Activated CD4-positive, alpha-beta T cell treated with anti-CD3 and anti-CD28 coated beads, Interleukin-2, amount 10 ng/mL, durations not matched to agents 7 days and 5 days (primary cell): ENCODE measurements at regions not wholly inside any gene's neighbourhood (a gene's known extent, or its start where the extent isn't known, plus 50 kb on each side); places are given as distances from the start of the nearest gene placed in this dataset.

Source experiments
- CTCF ChIA-PET: fragments of 350-600 bp; sonication (Branson Sonifier 250); formaldehyde crosslinking; loops from one replicate; lab custom pipeline; 2021; ENCODE audit warnings: antibody characterized with exemption; lab: Charles Lee
- POLR2A ChIA-PET: fragments of 350-600 bp; sonication (Branson Sonifier 250); formaldehyde crosslinking; loops from one replicate; lab custom pipeline; 2021; ENCODE audit warnings: antibody characterized with exemption; lab: Charles Lee
- DNase-seq: peaks from one replicate; pipeline ENCODE4 v3.0.0-alpha.2; 2020
- H3K27ac Mint-ChIP-seq: one replicate; pipeline ENCODE4 v1.8.0; 2021; ENCODE audit warnings: mild to moderate bottlenecking, moderate library complexity, mixed read lengths
- H3K27me3 Mint-ChIP-seq: one replicate; pipeline ENCODE4 v1.8.0; 2021; ENCODE audit warnings: mixed read lengths
- H3K36me3 Mint-ChIP-seq: one replicate; pipeline ENCODE4 v1.8.0; 2021; ENCODE audit warnings: low read depth, mixed read lengths
- H3K4me1 Mint-ChIP-seq: one replicate; pipeline ENCODE4 v1.8.0; 2021; ENCODE audit warnings: mixed read lengths
- H3K4me3 Mint-ChIP-seq: one replicate; pipeline ENCODE4 v1.8.0; 2021; ENCODE audit warnings: mild to moderate bottlenecking, moderate library complexity, mixed read lengths
- H3K9me3 Mint-ChIP-seq: one replicate; pipeline ENCODE4 v1.8.0; 2021; ENCODE audit warnings: mixed read lengths

- ChIA-PET POLR2A (no interaction called here), CTCF (no interaction called here)
- Mint-ChIP-seq H3K9me3 (no peaks in the 10 kb centered on the region), H3K36me3 (no peaks in the 10 kb centered on the region), H3K4me3 (no peak overlapping the region), H3K27ac (no peak overlapping the region), H3K4me1 (no peaks in the 10 kb centered on the region), H3K27me3 (peaks cover 4% of the 10 kb centered on the region)
- DNase-seq = no peak
These were observed 168.4 kb downstream of the TTC32 start for GRCh38 chr2:19733390-19733789.

- Mint-ChIP-seq H3K36me3 (no peaks in the 10 kb centered on the region), H3K27ac (no peak overlapping the region), H3K27me3 (peaks cover 3% of the 10 kb centered on the region), H3K4me3 (no peak overlapping the region), H3K9me3 (no peaks in the 10 kb centered on the region), H3K4me1 (no peaks in the 10 kb centered on the region)
- ChIA-PET POLR2A (no interaction called here), CTCF (no interaction called here)
- DNase-seq = no peak
These were observed 169.5 kb downstream of the TTC32 start for GRCh38 chr2:19732255-19732654.

- peaks cover 3% of the 10 kb centered on the region for H3K27me3 Mint-ChIP-seq
- DNase-seq = no peak
- no peaks in the 10 kb centered on the region for H3K9me3 Mint-ChIP-seq
- no peak overlapping the region for H3K27ac Mint-ChIP-seq
- ChIA-PET POLR2A (no interaction called here), CTCF (no interaction called here)
- H3K36me3 Mint-ChIP-seq = no peaks in the 10 kb centered on the region
- no peak overlapping the region for H3K4me3 Mint-ChIP-seq
- H3K4me1 Mint-ChIP-seq = no peaks in the 10 kb centered on the region
These were observed 170.3 kb downstream of the TTC32 start for GRCh38 chr2:19731515-19731914.

GRCh38 chr2:19731037-19731436 lies 170.7 kb downstream of the TTC32 start:
- no peaks in the 10 kb centered on the region for H3K9me3 Mint-ChIP-seq
- POLR2A ChIA-PET = no interaction called here
- H3K36me3 Mint-ChIP-seq = no peaks in the 10 kb centered on the region

GRCh38 chr2:19728125-19728524 lies 173.7 kb downstream of the TTC32 start:
- H3K9me3 Mint-ChIP-seq = no peaks in the 10 kb centered on the region
- ChIA-PET POLR2A (no interaction called here), CTCF (no interaction called here)
- no peaks in the 10 kb centered on the region for H3K4me1 Mint-ChIP-seq
- H3K36me3 Mint-ChIP-seq = no peaks in the 10 kb centered on the region
- no peak for DNase-seq
- no peak overlapping the region for H3K4me3 Mint-ChIP-seq
- H3K27me3 Mint-ChIP-seq = peaks cover 3% of the 10 kb centered on the region
- no peak overlapping the region for H3K27ac Mint-ChIP-seq

More at GRCh38 chr2:19731037-19731436, 170.7 kb downstream of the TTC32 start:
- no peak for DNase-seq
- H3K27ac Mint-ChIP-seq = no peak overlapping the region
- no peak overlapping the region for H3K4me3 Mint-ChIP-seq
- peaks cover 3% of the 10 kb centered on the region for H3K27me3 Mint-ChIP-seq
- H3K4me1 Mint-ChIP-seq = no peaks in the 10 kb centered on the region
- CTCF ChIA-PET = no interaction called here

- Mint-ChIP-seq H3K9me3 (no peaks in the 10 kb centered on the region), H3K4me1 (no peaks in the 10 kb centered on the region), H3K4me3 (no peak overlapping the region), H3K27me3 (no peaks in the 10 kb centered on the region), H3K36me3 (no peaks in the 10 kb centered on the region), H3K27ac (no peak overlapping the region)
- no peak for DNase-seq
- POLR2A ChIA-PET = no interaction called here
- CTCF ChIA-PET = no interaction called here
These were observed 176.4 kb downstream of the TTC32 start for GRCh38 chr2:19725392-19725791.

- ChIA-PET POLR2A (no interaction called here), CTCF (no interaction called here)
- H3K9me3 Mint-ChIP-seq = no peaks in the 10 kb centered on the region
- H3K4me1 Mint-ChIP-seq = no peaks in the 10 kb centered on the region
- no peaks in the 10 kb centered on the region for H3K27me3 Mint-ChIP-seq
- DNase-seq = no peak
- no peak overlapping the region for H3K27ac Mint-ChIP-seq
- no peaks in the 10 kb centered on the region for H3K36me3 Mint-ChIP-seq
- no peak overlapping the region for H3K4me3 Mint-ChIP-seq
These were observed 178.8 kb downstream of the TTC32 start for GRCh38 chr2:19723021-19723420.

GRCh38 chr2:19722531-19722971 lies 179.2 kb downstream of the TTC32 start:
- ChIA-PET CTCF (no interaction called here), POLR2A (no interaction called here)
- no peak for DNase-seq
- no peaks in the 10 kb centered on the region for H3K4me1 Mint-ChIP-seq
- no peak overlapping the region for H3K4me3 Mint-ChIP-seq
- no peak overlapping the region for H3K27ac Mint-ChIP-seq
- no peaks in the 10 kb centered on the region for H3K36me3 Mint-ChIP-seq
- H3K27me3 Mint-ChIP-seq = no peaks in the 10 kb centered on the region
- H3K9me3 Mint-ChIP-seq = no peaks in the 10 kb centered on the region

- H3K27me3 Mint-ChIP-seq = no peaks in the 10 kb centered on the region
- H3K36me3 Mint-ChIP-seq = no peaks in the 10 kb centered on the region
- no peak overlapping the region for H3K4me3 Mint-ChIP-seq
- ChIA-PET CTCF (no interaction called here), POLR2A (no interaction called here)
- no peaks in the 10 kb centered on the region for H3K4me1 Mint-ChIP-seq
- no peaks in the 10 kb centered on the region for H3K9me3 Mint-ChIP-seq
- DNase-seq = no peak
- H3K27ac Mint-ChIP-seq = no peak overlapping the region
These were observed 181.5 kb downstream of the TTC32 start for GRCh38 chr2:19720306-19720705.

GRCh38 chr2:19719540-19719939 lies 182.2 kb downstream of the TTC32 start:
- Mint-ChIP-seq H3K36me3 (no peaks in the 10 kb centered on the region), H3K4me3 (no peak overlapping the region), H3K4me1 (no peaks in the 10 kb centered on the region), H3K9me3 (no peaks in the 10 kb centered on the region), H3K27ac (no peak overlapping the region), H3K27me3 (no peaks in the 10 kb centered on the region)
- CTCF ChIA-PET = no interaction called here
- no peak for DNase-seq
- POLR2A ChIA-PET = no interaction called here

- H3K27ac Mint-ChIP-seq = no peak overlapping the region
- CTCF ChIA-PET = interaction anchor here (0.6 kb wide), 1 partner anchor 44 kb away, joined by 3 read pairs; no protein-coding TSS in a partner anchor
- POLR2A ChIA-PET = no interaction called here
- no peaks in the 10 kb centered on the region for H3K36me3 Mint-ChIP-seq
- no peaks in the 10 kb centered on the region for H3K4me1 Mint-ChIP-seq
- no peak overlapping the region for H3K4me3 Mint-ChIP-seq
- DNase-seq = no peak
- H3K9me3 Mint-ChIP-seq = peaks cover 2% of the 10 kb centered on the region
- H3K27me3 Mint-ChIP-seq = no peaks in the 10 kb centered on the region
These were observed 184.3 kb downstream of the TTC32 start for GRCh38 chr2:19717446-19717845.

GRCh38 chr2:19714926-19715325 lies 186.9 kb downstream of the TTC32 start:
- DNase-seq = no peak
- Mint-ChIP-seq H3K9me3 (peaks cover 2% of the 10 kb centered on the region), H3K36me3 (no peaks in the 10 kb centered on the region), H3K27me3 (no peaks in the 10 kb centered on the region), H3K4me1 (peaks cover 3% of the 10 kb centered on the region), H3K4me3 (no peak overlapping the region), H3K27ac (no peak overlapping the region)
- ChIA-PET POLR2A (no interaction called here), CTCF (no interaction called here)

- DNase-seq = no peak
- Mint-ChIP-seq H3K4me1 (peaks cover 3% of the 10 kb centered on the region), H3K36me3 (no peaks in the 10 kb centered on the region), H3K27me3 (no peaks in the 10 kb centered on the region), H3K27ac (no peak overlapping the region), H3K9me3 (peaks cover 2% of the 10 kb centered on the region), H3K4me3 (no peak overlapping the region)
- ChIA-PET CTCF (no interaction called here), POLR2A (no interaction called here)
These were observed 188.9 kb downstream of the TTC32 start for GRCh38 chr2:19712850-19713249.

- Mint-ChIP-seq H3K4me1 (peaks cover 3% of the 10 kb centered on the region), H3K36me3 (no peaks in the 10 kb centered on the region), H3K27ac (no peak overlapping the region), H3K27me3 (no peaks in the 10 kb centered on the region), H3K9me3 (peaks cover 2% of the 10 kb centered on the region), H3K4me3 (no peak overlapping the region)
- CTCF ChIA-PET = no interaction called here
- POLR2A ChIA-PET = no interaction called here
- no peak for DNase-seq
These were observed 190.1 kb downstream of the TTC32 start for GRCh38 chr2:19711470-19712372.
